ENCODE measurements at regions not wholly inside any gene's neighbourhood (a gene's known extent, or its start where the extent isn't known, plus 50 kb on each side); places are given as distances from the start of the nearest gene placed in this dataset.

DNA sequence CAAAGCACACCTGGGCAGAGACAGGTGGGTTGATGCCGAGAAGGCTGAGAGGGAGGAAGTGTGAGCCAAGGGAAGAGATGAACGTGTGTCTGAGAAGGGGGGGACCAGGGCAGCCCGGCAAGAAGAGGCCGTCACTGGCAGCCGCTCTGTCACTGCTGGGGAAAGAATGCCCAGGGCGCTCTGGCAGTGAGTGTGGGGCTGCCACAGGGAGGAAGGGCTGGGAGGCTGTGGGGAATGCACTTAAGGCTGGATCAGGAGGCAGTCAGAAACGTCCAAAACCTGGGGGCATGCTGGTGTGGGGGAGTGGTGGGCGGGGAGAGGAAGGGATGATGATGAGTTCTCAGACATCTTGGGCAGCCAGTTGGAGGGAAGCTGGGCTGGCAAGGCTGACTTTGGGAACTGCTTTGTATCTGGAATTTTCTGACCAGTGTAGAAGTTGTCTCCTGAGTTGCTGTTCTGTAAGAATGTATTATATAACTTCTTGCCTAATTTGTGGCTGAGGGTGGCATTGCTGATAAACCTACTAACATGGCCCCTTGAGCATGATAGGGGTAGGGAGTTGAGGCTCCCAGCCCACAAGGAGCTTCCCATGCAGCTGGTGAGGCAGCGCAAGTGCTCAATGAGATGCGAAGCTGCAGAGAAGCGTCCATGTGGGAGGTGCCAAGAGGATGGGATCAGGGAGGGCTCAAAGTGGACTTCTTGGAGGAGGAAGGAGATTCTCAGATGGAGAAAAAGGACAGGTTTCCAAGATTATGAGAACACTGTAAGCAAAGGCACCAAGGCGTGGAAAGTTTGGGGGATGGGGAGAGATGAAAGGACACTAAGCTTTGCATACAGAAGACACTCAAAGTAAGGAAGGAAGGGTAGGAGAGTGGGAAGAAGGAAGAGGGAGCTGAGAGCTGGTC lies 185.1 kb upstream of the HAAO start:
- TF ChIP-seq POLR2AphosphoS5 (IDR thresholded peaks at IDR 0.05; ENCODE audit: low read depth, low read length) (no peak), POLR2A (IDR thresholded peaks at IDR 0.05; ENCODE audit: low read depth, low read length) (no peak)
